SK-N-MC (cell line): ENCODE measurements at regions not wholly inside any gene's neighbourhood (a gene's known extent, or its start where the extent isn't known, plus 50 kb on each side); places are given as distances from the start of the nearest gene placed in this dataset.

Source experiments
- EZH2 ChIP-seq: fragments of 200-600 bp; sonication (generic); IDR thresholded peaks from one replicate; pipeline ENCODE4 v1.6.1; 2017; ENCODE audit warnings: antibody characterized with exemption
- POLR2AphosphoS5 ChIP-seq: IDR thresholded peaks from 2 replicates; pipeline ENCODE4 v1.6.1; 2012; ENCODE audit warnings: mild to moderate bottlenecking, low read depth, low read length, borderline replicate concordance

DNA sequence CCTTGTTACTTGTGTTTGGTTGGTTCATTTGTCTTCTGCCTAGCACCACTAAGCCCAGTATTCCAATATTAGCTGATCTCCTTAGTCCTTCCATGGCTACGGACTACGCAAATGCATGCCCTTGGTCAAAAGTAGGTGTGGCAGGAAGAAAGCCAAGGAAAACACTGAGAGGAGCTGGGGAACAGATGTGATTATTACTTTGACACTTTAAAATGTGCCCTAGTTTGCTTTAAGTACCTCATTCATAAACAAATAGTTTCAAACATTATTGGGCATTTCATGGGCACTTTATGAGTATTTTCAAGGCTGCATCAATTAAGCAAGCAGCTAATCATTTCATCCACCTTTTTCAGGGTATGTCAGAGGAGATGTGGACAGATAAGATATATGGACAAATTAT lies 60.1 kb upstream of the HDDC2 start:
- no peak for TF ChIP-seq POLR2AphosphoS5
- no peak for TF ChIP-seq EZH2
